Fibroblast of the conjunctiva (primary cell): ENCODE measurements at regions not wholly inside any gene's neighbourhood (a gene's known extent, or its start where the extent isn't known, plus 50 kb on each side); places are given as distances from the start of the nearest gene placed in this dataset.
A peak's percentile ranks its signal among the peaks of the same experiment; 100 is the strongest.

ENCODE experiments used
- DNase-seq: peaks from one replicate; pipeline ENCODE4 v3.0.0-alpha.2; 2010; ENCODE audit warnings: low read depth

GRCh38 chr14:55500219-55500701 is 59.8 kb upstream of the TBPL2 start:
- DNase-seq = no peak

DNA sequence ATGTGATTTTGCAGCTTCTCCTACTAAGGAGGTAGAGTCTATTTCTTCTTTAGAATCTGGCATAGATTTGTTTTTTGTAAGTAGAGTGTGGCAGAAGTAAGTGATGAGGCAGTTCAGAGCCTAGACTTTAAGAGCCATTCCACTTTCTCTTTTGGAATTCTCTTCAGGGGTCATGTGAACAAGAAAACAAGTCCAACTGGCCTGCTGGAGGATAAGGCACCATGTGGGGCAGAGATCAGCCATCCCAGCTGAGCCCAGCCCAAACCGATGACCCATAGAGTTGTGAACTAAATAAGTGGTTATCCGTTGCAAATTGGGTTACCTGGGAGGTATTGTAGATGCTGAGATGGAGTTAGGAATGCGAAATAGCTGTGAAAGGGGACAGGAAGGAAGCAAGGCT is 60.3 kb upstream of the TBPL2 start:
- no peak for DNase-seq

GRCh38 chr14:55502746-55503284 is 62.4 kb upstream of the TBPL2 start:
- no peak for DNase-seq

- DNase-seq = no peak
Observed at GRCh38 chr14:55505846-55506245, 65.4 kb upstream of the TBPL2 start.

DNA sequence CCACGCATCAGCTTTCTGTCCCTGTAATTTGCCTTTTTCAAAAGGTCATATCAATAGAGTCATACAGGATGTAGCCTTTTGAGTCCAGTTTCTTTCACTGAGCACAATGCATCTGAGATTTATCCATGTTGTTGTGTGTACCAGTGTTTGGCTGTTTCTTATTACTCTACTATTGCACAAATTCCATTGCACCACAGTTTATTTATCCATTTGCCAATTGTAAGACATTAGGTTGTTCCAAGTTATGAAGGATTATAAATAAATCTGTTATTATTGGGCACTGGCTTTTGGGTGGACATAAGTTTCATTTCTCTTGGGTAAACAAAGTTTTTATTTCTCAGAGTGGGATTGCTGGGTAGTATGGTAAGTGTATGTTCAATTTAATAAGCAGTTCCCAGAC is 68.3 kb upstream of the TBPL2 start:
- no peak for DNase-seq

- DNase-seq = no peak
Observed at GRCh38 chr14:55512421-55512820, 67.6 kb upstream of the KTN1 start.

DNA sequence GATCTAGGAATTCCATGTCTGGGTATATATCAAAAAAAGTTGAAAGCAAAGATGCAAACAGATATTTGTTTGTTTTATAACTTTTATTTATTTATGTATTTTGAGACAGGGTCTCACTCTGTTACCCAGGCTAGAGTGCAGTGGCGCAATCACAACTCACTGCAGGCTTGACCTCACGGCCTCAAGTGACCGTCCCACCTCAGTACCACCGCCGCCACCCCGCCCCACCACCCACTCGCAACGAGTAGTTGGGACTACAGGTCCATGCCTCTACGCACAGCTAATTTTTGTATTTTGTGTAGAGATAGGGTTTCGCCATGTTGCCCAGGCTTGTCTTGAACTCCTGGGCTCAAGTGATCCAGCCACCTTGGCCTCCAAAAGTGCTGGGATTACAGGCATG is 66.5 kb upstream of the KTN1 start:
- no peak for DNase-seq

- peak; percentile 52 for DNase-seq
Observed at GRCh38 chr14:55514819-55515490, 65.1 kb upstream of the KTN1 start.

DNA sequence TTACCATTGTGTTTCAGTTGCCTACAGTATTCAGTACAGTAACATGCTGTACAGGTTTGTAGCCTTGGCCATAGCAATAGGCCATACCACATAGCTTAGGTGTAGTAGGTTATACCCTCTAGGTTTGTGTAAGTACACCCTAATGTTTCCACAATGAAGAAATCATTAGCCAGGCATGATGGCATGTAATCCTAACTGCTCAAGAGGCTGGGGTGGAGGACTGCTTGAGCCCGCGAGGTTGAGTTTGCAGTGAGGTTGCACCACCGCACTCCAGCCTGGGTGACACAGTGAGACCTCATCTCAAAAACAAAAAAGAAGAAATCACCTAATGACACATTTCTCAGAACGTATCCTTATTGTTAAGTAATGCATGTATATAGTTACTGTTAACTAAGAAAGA is 63.2 kb upstream of the KTN1 start:
- DNase-seq = no peak

DNA sequence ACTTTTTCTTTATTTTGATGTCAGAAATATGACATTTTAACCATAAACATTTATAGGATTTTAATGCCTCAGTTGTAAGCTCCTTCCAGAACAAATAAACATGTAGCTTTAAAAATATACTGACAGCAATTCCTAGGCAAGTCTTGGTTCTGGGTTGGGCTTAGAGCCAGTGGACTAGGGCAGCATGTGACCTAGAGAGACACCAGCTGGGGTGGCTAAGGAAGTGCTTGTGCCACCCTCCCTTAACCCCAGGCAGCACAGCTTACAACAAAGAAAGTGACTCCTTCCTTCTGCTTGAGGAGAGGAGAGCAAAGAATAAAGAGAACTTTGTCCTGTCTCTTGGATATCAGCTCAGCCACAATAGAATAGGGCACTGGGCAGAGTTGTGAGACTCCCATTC is 61.6 kb upstream of the KTN1 start:
- DNase-seq = no peak

DNA sequence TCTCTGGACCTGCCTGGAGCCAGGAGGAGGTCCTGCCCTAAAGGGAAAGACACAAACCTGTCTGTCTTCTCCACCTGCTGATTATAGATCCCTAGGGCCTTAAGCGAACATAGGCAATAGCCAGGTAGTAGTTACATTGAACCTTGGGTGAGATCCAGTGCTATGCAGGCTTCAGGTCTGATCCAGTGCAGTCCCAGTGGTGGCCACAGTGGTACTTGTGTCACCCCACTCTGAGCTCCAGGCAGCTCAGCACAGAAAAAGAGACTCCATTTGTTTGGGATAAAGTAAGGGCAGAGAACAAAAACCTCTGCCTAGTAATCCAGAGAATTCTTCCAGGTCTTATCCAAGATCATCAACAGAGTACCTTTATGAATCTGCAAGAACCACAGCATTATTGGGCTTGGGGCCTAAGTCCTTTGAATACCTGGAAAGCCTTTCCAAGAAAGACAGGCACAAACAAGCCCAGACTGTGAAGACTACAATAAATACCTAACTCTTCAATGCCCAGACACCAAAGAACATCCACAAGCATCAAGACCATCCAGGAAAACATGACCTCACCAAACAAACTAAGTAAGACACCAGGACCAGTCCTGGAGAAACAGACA is 60.4 kb upstream of the KTN1 start:
- no peak for DNase-seq

GRCh38 chr14:55523321-55523720 is 56.7 kb upstream of the KTN1 start:
- no peak for DNase-seq
